Erythroblast (primary cell): ENCODE measurements at regions not wholly inside any gene's neighbourhood (a gene's known extent, or its start where the extent isn't known, plus 50 kb on each side); places are given as distances from the start of the nearest gene placed in this dataset.

Experiments used
- GATA1 ChIP-seq: IDR thresholded peaks from 2 replicates; pipeline ENCODE4 v1.6.1; 2011; ENCODE audit warnings: low read depth, mild to moderate bottlenecking, control low read depth, low read length, moderate library complexity
- POLR2A ChIP-seq: IDR thresholded peaks from 2 replicates; pipeline ENCODE4 v1.6.1; 2011; ENCODE audit warnings: mild to moderate bottlenecking, low read length

GRCh38 chr6:67345946-67346345 is 1289.1 kb upstream of the ADGRB3 start:
- TF ChIP-seq POLR2A (no peak), GATA1 (no peak)
